ENCODE measurements at regions not wholly inside any gene's neighbourhood (a gene's known extent, or its start where the extent isn't known, plus 50 kb on each side); places are given as distances from the start of the nearest gene placed in this dataset.

- Histone ChIP-seq H3K4me1 (ENCODE audit: control insufficient read depth in 2 of 2, insufficient read depth in 2 of 2, low read length in 2 of 2) (no peaks in the 10 kb centered on the region), H3K27ac (ENCODE audit: low read depth in 1 of 2, low read length in 1 of 2) (no peak overlapping the region), H3K9me3 (ENCODE audit: control insufficient read depth in 2 of 2, insufficient read depth in 1 of 2, low read length in 1 of 2) (no peaks in the 10 kb centered on the region), H3K36me3 (ENCODE audit: control insufficient read depth in 2 of 2, insufficient read depth in 2 of 2, low read length in 1 of 2) (no peaks in the 10 kb centered on the region), H3K4me3 (ENCODE audit: low read length in 2 of 2) (no peak overlapping the region), H3K27me3 (ENCODE audit: control insufficient read depth in 2 of 2, insufficient read depth in 1 of 2, low read length in 1 of 2) (no peaks in the 10 kb centered on the region)
- WGBS, result 97% methylated on average over 3 of the region's 3 CpGs
- DNase-seq (ENCODE audit: low read depth in 6 of 9, low spot score in 9 of 9), result no peak
These were observed 115.0 kb downstream of the UBE2U start for GRCh38 chr1:64318428-64318827.

- H3K4me3 ChIP-seq (ENCODE audit: low read length in 2 of 2), result no peak overlapping the region
- H3K9me3 ChIP-seq (ENCODE audit: control insufficient read depth in 2 of 2, insufficient read depth in 1 of 2, low read length in 1 of 2), result no peaks in the 10 kb centered on the region
- DNase-seq (ENCODE audit: low read depth in 6 of 9, low spot score in 9 of 9), result no peak
- H3K27me3 ChIP-seq (ENCODE audit: control insufficient read depth in 2 of 2, insufficient read depth in 1 of 2, low read length in 1 of 2), result no peaks in the 10 kb centered on the region
- WGBS, result 96% methylated on average over 4 of the region's 4 CpGs
- H3K4me1 ChIP-seq (ENCODE audit: control insufficient read depth in 2 of 2, insufficient read depth in 2 of 2, low read length in 2 of 2), result no peaks in the 10 kb centered on the region
- H3K36me3 ChIP-seq (ENCODE audit: control insufficient read depth in 2 of 2, insufficient read depth in 2 of 2, low read length in 1 of 2), result no peaks in the 10 kb centered on the region
- no peak overlapping the region for H3K27ac ChIP-seq (ENCODE audit: low read depth in 1 of 2, low read length in 1 of 2)
These were observed 116.6 kb downstream of the UBE2U start for GRCh38 chr1:64320007-64320406.

- Histone ChIP-seq H3K27ac (ENCODE audit: low read depth in 1 of 2, low read length in 1 of 2) (no peak overlapping the region), H3K27me3 (ENCODE audit: control insufficient read depth in 2 of 2, insufficient read depth in 1 of 2, low read length in 1 of 2) (no peaks in the 10 kb centered on the region), H3K36me3 (ENCODE audit: control insufficient read depth in 2 of 2, insufficient read depth in 2 of 2, low read length in 1 of 2) (no peaks in the 10 kb centered on the region), H3K9me3 (ENCODE audit: control insufficient read depth in 2 of 2, insufficient read depth in 1 of 2, low read length in 1 of 2) (no peaks in the 10 kb centered on the region), H3K4me3 (ENCODE audit: low read length in 2 of 2) (no peak overlapping the region), H3K4me1 (ENCODE audit: control insufficient read depth in 2 of 2, insufficient read depth in 2 of 2, low read length in 2 of 2) (no peaks in the 10 kb centered on the region)
- WGBS, result 60% methylated on average over 4 of the region's 4 CpGs
- DNase-seq (ENCODE audit: low read depth in 6 of 9, low spot score in 9 of 9), result no peak
These were observed 117.0 kb downstream of the UBE2U start for GRCh38 chr1:64320470-64320869.

GRCh38 chr1:64320922-64321614, 117.6 kb downstream of the UBE2U start:
- DNase-seq (ENCODE audit: low read depth in 6 of 9, low spot score in 9 of 9), result no peak
- Histone ChIP-seq H3K9me3 (ENCODE audit: control insufficient read depth in 2 of 2, insufficient read depth in 1 of 2, low read length in 1 of 2) (no peaks in the 10 kb centered on the region), H3K4me3 (ENCODE audit: low read length in 2 of 2) (no peak overlapping the region), H3K36me3 (ENCODE audit: control insufficient read depth in 2 of 2, insufficient read depth in 2 of 2, low read length in 1 of 2) (no peaks in the 10 kb centered on the region), H3K27me3 (ENCODE audit: control insufficient read depth in 2 of 2, insufficient read depth in 1 of 2, low read length in 1 of 2) (no peaks in the 10 kb centered on the region), H3K27ac (ENCODE audit: low read depth in 1 of 2, low read length in 1 of 2) (no peak overlapping the region), H3K4me1 (ENCODE audit: control insufficient read depth in 2 of 2, insufficient read depth in 2 of 2, low read length in 2 of 2) (no peaks in the 10 kb centered on the region)
- 93% methylated on average over 11 of the region's 11 CpGs for WGBS

- Histone ChIP-seq H3K36me3 (ENCODE audit: control insufficient read depth in 2 of 2, insufficient read depth in 2 of 2, low read length in 1 of 2) (no peaks in the 10 kb centered on the region), H3K4me3 (ENCODE audit: low read length in 2 of 2) (no peak overlapping the region), H3K9me3 (ENCODE audit: control insufficient read depth in 2 of 2, insufficient read depth in 1 of 2, low read length in 1 of 2) (no peaks in the 10 kb centered on the region), H3K27me3 (ENCODE audit: control insufficient read depth in 2 of 2, insufficient read depth in 1 of 2, low read length in 1 of 2) (no peaks in the 10 kb centered on the region), H3K27ac (ENCODE audit: low read depth in 1 of 2, low read length in 1 of 2) (no peak overlapping the region), H3K4me1 (ENCODE audit: control insufficient read depth in 2 of 2, insufficient read depth in 2 of 2, low read length in 2 of 2) (no peaks in the 10 kb centered on the region)
- WGBS, result 89% methylated on average over 4 of the region's 4 CpGs
- no peak for DNase-seq (ENCODE audit: low read depth in 6 of 9, low spot score in 9 of 9)
These were observed 119.6 kb downstream of the UBE2U start for GRCh38 chr1:64323054-64323453.

GRCh38 chr1:64323882-64324281, 120.5 kb downstream of the UBE2U start:
- Histone ChIP-seq H3K36me3 (ENCODE audit: control insufficient read depth in 2 of 2, insufficient read depth in 2 of 2, low read length in 1 of 2) (no peaks in the 10 kb centered on the region), H3K27me3 (ENCODE audit: control insufficient read depth in 2 of 2, insufficient read depth in 1 of 2, low read length in 1 of 2) (no peaks in the 10 kb centered on the region), H3K9me3 (ENCODE audit: control insufficient read depth in 2 of 2, insufficient read depth in 1 of 2, low read length in 1 of 2) (no peaks in the 10 kb centered on the region), H3K27ac (ENCODE audit: low read depth in 1 of 2, low read length in 1 of 2) (no peak overlapping the region), H3K4me1 (ENCODE audit: control insufficient read depth in 2 of 2, insufficient read depth in 2 of 2, low read length in 2 of 2) (no peaks in the 10 kb centered on the region), H3K4me3 (ENCODE audit: low read length in 2 of 2) (no peak overlapping the region)
- WGBS, result 77% methylated on average over 4 of the region's 4 CpGs
- no peak for DNase-seq (ENCODE audit: low read depth in 6 of 9, low spot score in 9 of 9)

GRCh38 chr1:64325856-64326255, 122.4 kb downstream of the UBE2U start:
- Histone ChIP-seq H3K27me3 (ENCODE audit: control insufficient read depth in 2 of 2, insufficient read depth in 1 of 2, low read length in 1 of 2) (no peaks in the 10 kb centered on the region), H3K4me3 (ENCODE audit: low read length in 2 of 2) (no peak overlapping the region), H3K36me3 (ENCODE audit: control insufficient read depth in 2 of 2, insufficient read depth in 2 of 2, low read length in 1 of 2) (no peaks in the 10 kb centered on the region), H3K27ac (ENCODE audit: low read depth in 1 of 2, low read length in 1 of 2) (no peak overlapping the region), H3K4me1 (ENCODE audit: control insufficient read depth in 2 of 2, insufficient read depth in 2 of 2, low read length in 2 of 2) (no peaks in the 10 kb centered on the region), H3K9me3 (ENCODE audit: control insufficient read depth in 2 of 2, insufficient read depth in 1 of 2, low read length in 1 of 2) (no peaks in the 10 kb centered on the region)
- no peak for DNase-seq (ENCODE audit: low read depth in 6 of 9, low spot score in 9 of 9)
- WGBS, result 87% methylated on average over 5 of the region's 5 CpGs

- over 99% methylated on average over 2 of the region's 2 CpGs for WGBS
- H3K9me3 ChIP-seq (ENCODE audit: control insufficient read depth in 2 of 2, insufficient read depth in 1 of 2, low read length in 1 of 2), result no peaks in the 10 kb centered on the region
- no peaks in the 10 kb centered on the region for H3K4me1 ChIP-seq (ENCODE audit: control insufficient read depth in 2 of 2, insufficient read depth in 2 of 2, low read length in 2 of 2)
These were observed 123.7 kb downstream of the UBE2U start for GRCh38 chr1:64327119-64327518.

GRCh38 chr1:64328193-64328592, 124.8 kb downstream of the UBE2U start:
- no peaks in the 10 kb centered on the region for H3K27me3 ChIP-seq (ENCODE audit: control insufficient read depth in 2 of 2, insufficient read depth in 1 of 2, low read length in 1 of 2)
- H3K9me3 ChIP-seq (ENCODE audit: control insufficient read depth in 2 of 2, insufficient read depth in 1 of 2, low read length in 1 of 2), result no peaks in the 10 kb centered on the region
- DNase-seq (ENCODE audit: low read depth in 6 of 9, low spot score in 9 of 9), result no peak
- WGBS, result 95% methylated on average over 3 of the region's 3 CpGs
- no peak overlapping the region for H3K27ac ChIP-seq (ENCODE audit: low read depth in 1 of 2, low read length in 1 of 2)
- H3K4me3 ChIP-seq (ENCODE audit: low read length in 2 of 2), result no peak overlapping the region
- no peaks in the 10 kb centered on the region for H3K36me3 ChIP-seq (ENCODE audit: control insufficient read depth in 2 of 2, insufficient read depth in 2 of 2, low read length in 1 of 2)
- no peaks in the 10 kb centered on the region for H3K4me1 ChIP-seq (ENCODE audit: control insufficient read depth in 2 of 2, insufficient read depth in 2 of 2, low read length in 2 of 2)

More at GRCh38 chr1:64327119-64327518, 123.7 kb downstream of the UBE2U start:
- Histone ChIP-seq H3K27me3 (ENCODE audit: control insufficient read depth in 2 of 2, insufficient read depth in 1 of 2, low read length in 1 of 2) (no peaks in the 10 kb centered on the region), H3K27ac (ENCODE audit: low read depth in 1 of 2, low read length in 1 of 2) (no peak overlapping the region), H3K4me3 (ENCODE audit: low read length in 2 of 2) (no peak overlapping the region), H3K36me3 (ENCODE audit: control insufficient read depth in 2 of 2, insufficient read depth in 2 of 2, low read length in 1 of 2) (no peaks in the 10 kb centered on the region)
- no peak for DNase-seq (ENCODE audit: low read depth in 6 of 9, low spot score in 9 of 9)

All from thymus (tissue), 11 donors.